Smooth muscle cell (in vitro differentiated cells): ENCODE measurements at regions not wholly inside any gene's neighbourhood (a gene's known extent, or its start where the extent isn't known, plus 50 kb on each side); places are given as distances from the start of the nearest gene placed in this dataset.
"Not testable (repeated sequence)": the region's sequence is repeated elsewhere in the genome, so short reads cannot be mapped to it uniquely, and the experiment has no call there.

ENCODE experiments used
- DNase-seq: peaks from one replicate; lab custom pipeline; 2025; ENCODE audit not compliant: unreplicated experiment; lab: John Stamatoyannopoulos, UW
- H2AFZ ChIP-seq: fragments of 200-600 bp; sonication (generic); 2 replicates; pipeline ENCODE4 v1.6.0; 2016; ENCODE audit warnings: antibody characterized with exemption, low read depth, mild to moderate bottlenecking
- H3F3A ChIP-seq: fragments of 200-600 bp; sonication (generic); 2 replicates; pipeline ENCODE4 v1.6.0; 2017; ENCODE audit warnings: antibody characterized with exemption, low read depth
- H3K27ac ChIP-seq: fragments of 200-600 bp; sonication (generic); 2 replicates; pipeline ENCODE4 v1.5.1; 2016; ENCODE audit warnings: low read depth, mild to moderate bottlenecking
- H3K27me3 ChIP-seq: fragments of 200-600 bp; sonication (generic); 2 replicates; pipeline ENCODE4 v1.6.1; 2016; ENCODE audit warnings: low read depth, mild to moderate bottlenecking
- H3K36me3 ChIP-seq: fragments of 200-600 bp; sonication (generic); 2 replicates; pipeline ENCODE4 v1.5.1; 2016; ENCODE audit warnings: low read depth
- H3K4me1 ChIP-seq: fragments of 200-600 bp; sonication (generic); 2 replicates; pipeline ENCODE4 v1.5.1; 2016; ENCODE audit warnings: low read depth
- H3K4me2 ChIP-seq: fragments of 200-600 bp; sonication (generic); 2 replicates; pipeline ENCODE4 v1.6.0; 2016; ENCODE audit warnings: mild to moderate bottlenecking
- H3K4me3 ChIP-seq: fragments of 200-600 bp; sonication (generic); 2 replicates; pipeline ENCODE4 v1.5.1; 2016; ENCODE audit warnings: mild to moderate bottlenecking
- H3K79me2 ChIP-seq: fragments of 200-600 bp; sonication (generic); 2 replicates; pipeline ENCODE4 v1.6.0; 2016; ENCODE audit warnings: low read depth, mild to moderate bottlenecking
- H3K9ac ChIP-seq: fragments of 200-600 bp; sonication (generic); 2 replicates; pipeline ENCODE4 v1.6.0; 2016; ENCODE audit warnings: low read depth
- H3K9me3 ChIP-seq: fragments of 200-600 bp; sonication (generic); replicated peaks from 2 replicates; pipeline ENCODE4 v1.5.1; 2016; ENCODE audit warnings: low read depth
- H4K20me1 ChIP-seq: fragments of 200-600 bp; sonication (generic); 2 replicates; pipeline ENCODE4 v1.6.0; 2016; ENCODE audit warnings: low read depth
- WGBS: methylation state at CpG from one replicate; pipeline ENCODE4 v1.1.7; 2016; ENCODE audit warnings: low lambda C conversion rate; 5-methylcytosine and 5-hydroxymethylcytosine counted together
- TF ChIP-seq, protein P1 (sequence below): fragments of 200-600 bp; sonication (generic); IDR thresholded peaks from 2 replicates; pipeline ENCODE4 v1.5.1; 2017; ENCODE audit warnings: borderline replicate concordance, mild to moderate bottlenecking, antibody characterized with exemption; ENCODE audit not compliant: insufficient read depth, poor library complexity, severe bottlenecking

DNA sequence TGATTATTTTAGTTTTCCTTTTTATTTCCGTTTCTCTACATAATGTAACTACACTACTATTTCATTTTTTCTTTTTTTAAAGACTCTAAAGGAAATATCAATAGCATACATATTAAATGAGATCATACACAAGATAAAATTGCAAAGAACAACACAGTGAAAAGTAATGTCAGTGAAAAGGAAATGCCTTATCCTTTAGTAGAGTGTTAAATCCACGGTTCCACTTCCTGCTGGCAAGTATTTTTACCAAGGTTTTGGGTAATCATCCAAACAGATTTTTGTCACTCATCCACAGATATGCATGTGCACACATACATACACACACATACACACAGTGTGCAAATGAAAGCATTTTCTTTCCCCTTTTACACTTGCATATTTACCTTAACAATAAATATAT, 548.9 kb downstream of the PPP4R3C start:
- H2AFZ ChIP-seq, result no peak overlapping the region
- no peak overlapping the region for H3K4me2 ChIP-seq
- H3F3A ChIP-seq, result no peaks in the 10 kb centered on the region
- H4K20me1 ChIP-seq, result no peaks in the 10 kb centered on the region
- no peak for DNase-seq
- no peak overlapping the region for H3K9ac ChIP-seq
- H3K4me1 ChIP-seq, result no peaks in the 10 kb centered on the region
- no peaks in the 10 kb centered on the region for H3K79me2 ChIP-seq
- H3K27me3 ChIP-seq, result no peaks in the 10 kb centered on the region
- no peak overlapping the region for H3K4me3 ChIP-seq
- TF ChIP-seq, protein P1, sequence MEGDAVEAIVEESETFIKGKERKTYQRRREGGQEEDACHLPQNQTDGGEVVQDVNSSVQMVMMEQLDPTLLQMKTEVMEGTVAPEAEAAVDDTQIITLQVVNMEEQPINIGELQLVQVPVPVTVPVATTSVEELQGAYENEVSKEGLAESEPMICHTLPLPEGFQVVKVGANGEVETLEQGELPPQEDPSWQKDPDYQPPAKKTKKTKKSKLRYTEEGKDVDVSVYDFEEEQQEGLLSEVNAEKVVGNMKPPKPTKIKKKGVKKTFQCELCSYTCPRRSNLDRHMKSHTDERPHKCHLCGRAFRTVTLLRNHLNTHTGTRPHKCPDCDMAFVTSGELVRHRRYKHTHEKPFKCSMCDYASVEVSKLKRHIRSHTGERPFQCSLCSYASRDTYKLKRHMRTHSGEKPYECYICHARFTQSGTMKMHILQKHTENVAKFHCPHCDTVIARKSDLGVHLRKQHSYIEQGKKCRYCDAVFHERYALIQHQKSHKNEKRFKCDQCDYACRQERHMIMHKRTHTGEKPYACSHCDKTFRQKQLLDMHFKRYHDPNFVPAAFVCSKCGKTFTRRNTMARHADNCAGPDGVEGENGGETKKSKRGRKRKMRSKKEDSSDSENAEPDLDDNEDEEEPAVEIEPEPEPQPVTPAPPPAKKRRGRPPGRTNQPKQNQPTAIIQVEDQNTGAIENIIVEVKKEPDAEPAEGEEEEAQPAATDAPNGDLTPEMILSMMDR, result no peak
- no peaks in the 10 kb centered on the region for H3K9me3 ChIP-seq
- H3K36me3 ChIP-seq, result no peaks in the 10 kb centered on the region
- H3K27ac ChIP-seq, result no peak overlapping the region
- 58% methylated on average over 2 of the region's 2 CpGs for WGBS

DNA sequence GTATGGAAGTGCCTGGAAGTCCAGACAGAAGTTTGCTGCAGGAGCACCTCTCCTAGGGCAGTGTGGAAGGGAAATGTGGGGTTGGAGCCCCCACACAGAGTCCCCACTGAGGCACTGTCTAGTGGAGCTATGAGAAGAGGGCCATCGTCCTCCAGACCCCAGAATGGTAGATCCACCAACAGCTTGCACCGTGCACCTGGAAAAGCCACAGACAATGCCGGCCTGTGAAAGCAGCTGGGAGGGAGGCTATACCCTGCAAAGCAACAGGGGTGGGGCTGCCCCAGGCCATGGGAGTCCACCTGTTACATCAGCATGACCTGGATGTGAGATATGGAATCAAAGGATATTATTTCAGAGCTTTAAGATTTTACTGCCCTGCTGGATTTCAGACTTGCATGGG, 551.4 kb downstream of the PPP4R3C start:
- not testable (repeated sequence) for H3K79me2 ChIP-seq, H3K9ac ChIP-seq, H3K4me3 ChIP-seq, H3K36me3 ChIP-seq, DNase-seq, H3K4me2 ChIP-seq, H3K4me1 ChIP-seq, H2AFZ ChIP-seq, H3K27me3 ChIP-seq, H3K27ac ChIP-seq, H3F3A ChIP-seq, H4K20me1 ChIP-seq, H3K9me3 ChIP-seq
- WGBS, result 68% methylated on average over 3 of the region's 3 CpGs

DNA sequence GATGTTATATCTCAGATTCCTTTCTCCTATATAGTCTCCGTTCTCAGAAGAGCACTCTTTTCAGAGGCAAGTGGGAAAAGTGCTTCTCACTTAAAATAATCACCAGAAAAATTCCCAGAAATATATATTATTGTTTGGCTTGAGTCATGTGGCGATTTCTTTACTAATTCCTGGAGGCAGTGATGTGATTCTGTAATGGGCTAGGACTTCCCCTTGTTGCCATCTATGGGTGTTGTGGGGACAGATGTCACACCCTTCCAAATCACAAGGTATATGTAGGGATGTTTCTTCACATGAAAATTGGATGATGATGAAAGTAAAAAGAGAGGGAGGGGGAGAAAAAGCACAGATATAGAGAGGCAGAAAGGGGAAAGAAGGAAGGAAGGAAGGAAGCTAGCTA, 553.4 kb downstream of the PPP4R3C start:
- H2AFZ ChIP-seq, result no peak overlapping the region
- no peaks in the 10 kb centered on the region for H3F3A ChIP-seq
- TF ChIP-seq, protein P1, result no peak
- no peaks in the 10 kb centered on the region for H3K4me1 ChIP-seq
- no peak for DNase-seq
- no peaks in the 10 kb centered on the region for H3K27me3 ChIP-seq
- H4K20me1 ChIP-seq, result no peaks in the 10 kb centered on the region
- H3K4me2 ChIP-seq, result no peak overlapping the region
- no peak overlapping the region for H3K4me3 ChIP-seq
- no peaks in the 10 kb centered on the region for H3K9me3 ChIP-seq
- H3K36me3 ChIP-seq, result no peaks in the 10 kb centered on the region
- no peaks in the 10 kb centered on the region for H3K79me2 ChIP-seq
- WGBS, result 59% methylated on average over 2 of the region's 2 CpGs
- no peak overlapping the region for H3K27ac ChIP-seq
- no peak overlapping the region for H3K9ac ChIP-seq

DNA sequence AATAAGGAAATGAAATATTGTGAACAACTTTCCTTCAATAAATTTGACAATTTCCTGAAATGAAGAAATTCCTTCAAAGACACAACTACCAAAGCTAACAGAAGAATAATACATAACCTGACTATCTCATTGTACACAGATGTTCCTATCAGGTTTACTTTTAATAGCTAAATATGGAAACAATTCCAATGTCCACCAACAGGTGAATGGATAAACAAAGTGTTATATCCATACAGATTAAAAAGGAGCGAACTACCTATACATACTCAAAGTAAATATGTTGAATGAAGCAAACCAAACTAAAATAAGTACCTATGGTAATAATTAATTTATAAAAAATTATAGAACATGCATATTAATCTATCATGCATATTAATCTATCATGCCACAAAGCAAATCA, 554.9 kb downstream of the PPP4R3C start:
- DNase-seq, result no peak
- Histone ChIP-seq H3K9ac (no peak overlapping the region), H3F3A (no peaks in the 10 kb centered on the region), H3K4me1 (no peaks in the 10 kb centered on the region), H3K4me3 (no peak overlapping the region), H2AFZ (no peak overlapping the region), H3K27ac (no peak overlapping the region), H3K9me3 (no peaks in the 10 kb centered on the region), H4K20me1 (no peaks in the 10 kb centered on the region), H3K36me3 (no peaks in the 10 kb centered on the region), H3K79me2 (no peaks in the 10 kb centered on the region), H3K27me3 (no peaks in the 10 kb centered on the region), H3K4me2 (no peak overlapping the region)
- WGBS, result 48% methylated on average over 1 of the region's 1 CpG
- TF ChIP-seq, protein P1, result no peak
